H9 (cell line): ENCODE measurements at regions not wholly inside any gene's neighbourhood (a gene's known extent, or its start where the extent isn't known, plus 50 kb on each side); places are given as distances from the start of the nearest gene placed in this dataset.

Source experiments
- DNase-seq: peaks from one replicate; pipeline ENCODE4 v3.0.0-alpha.2; 2017
- H2AFZ ChIP-seq: one replicate; pipeline ENCODE4 v1.6.1; 2013; ENCODE audit warnings: mild to moderate bottlenecking, low read length, control low read depth, moderate library complexity
- H2AK5ac ChIP-seq: 2 replicates; pipeline ENCODE4 v1.6.1; 2013; ENCODE audit warnings: low read length, control low read depth, mixed read lengths; ENCODE audit not compliant: insufficient read length
- H2BK120ac ChIP-seq: one replicate; pipeline ENCODE4 v1.6.1; 2013; ENCODE audit warnings: low read depth, mild to moderate bottlenecking, low read length, control low read depth, inconsistent platforms; ENCODE audit not compliant: poor library complexity, severe bottlenecking
- H2BK12ac ChIP-seq: 2 replicates; pipeline ENCODE4 v1.6.1; 2013; ENCODE audit warnings: low read length, control low read depth, mixed read lengths, low read depth; ENCODE audit not compliant: insufficient read length
- H2BK15ac ChIP-seq: 2 replicates; pipeline ENCODE4 v1.6.1; 2013; ENCODE audit warnings: low read depth, low read length, control low read depth
- H2BK20ac ChIP-seq: one replicate; pipeline ENCODE4 v1.6.1; 2013; ENCODE audit warnings: low read depth, mild to moderate bottlenecking, low read length, control low read depth, inconsistent platforms; ENCODE audit not compliant: poor library complexity, severe bottlenecking
- H2BK5ac ChIP-seq: 2 replicates; pipeline ENCODE4 v1.6.1; 2013; ENCODE audit warnings: low read length, control low read depth, mixed read lengths; ENCODE audit not compliant: insufficient read length
- H3K14ac ChIP-seq: 2 replicates; pipeline ENCODE4 v1.6.1; 2013; ENCODE audit warnings: low read length, control low read depth; ENCODE audit not compliant: insufficient read depth
- H3K18ac ChIP-seq: 2 replicates; pipeline ENCODE4 v1.6.1; 2013; ENCODE audit warnings: low read depth, mild to moderate bottlenecking, mixed read lengths, low read length, control low read depth; ENCODE audit not compliant: insufficient read length
- H3K23ac ChIP-seq: 2 replicates; pipeline ENCODE4 v1.6.1; 2013; ENCODE audit warnings: low read length, control low read depth, mixed read lengths, low read depth; ENCODE audit not compliant: insufficient read length
- H3K23me2 ChIP-seq: 2 replicates; pipeline ENCODE4 v1.6.1; 2013; ENCODE audit warnings: low read depth, mild to moderate bottlenecking, mixed read lengths, low read length, control low read depth; ENCODE audit not compliant: insufficient read length, poor library complexity, severe bottlenecking
- H3K27ac ChIP-seq: 2 replicates; pipeline ENCODE4 v1.5.1; 2013; ENCODE audit warnings: low read length, control low read depth, mixed read lengths, low read depth; ENCODE audit not compliant: insufficient read length
- H3K27me3 ChIP-seq: 2 replicates; pipeline ENCODE4 v1.6.1; 2013; ENCODE audit warnings: low read length, control low read depth, inconsistent platforms; ENCODE audit not compliant: insufficient read depth
- H3K4ac ChIP-seq: 2 replicates; pipeline ENCODE4 v1.6.1; 2013; ENCODE audit warnings: low read depth, mild to moderate bottlenecking, control low read depth, inconsistent platforms, low read length, moderate library complexity
- H3K4me1 ChIP-seq: 2 replicates; pipeline ENCODE4 v1.6.1; 2013; ENCODE audit warnings: low read length, control low read depth, inconsistent platforms; ENCODE audit not compliant: insufficient read depth
- H3K4me2 ChIP-seq: 2 replicates; pipeline ENCODE4 v1.6.1; 2013; ENCODE audit warnings: low read length, control low read depth, mixed read lengths; ENCODE audit not compliant: insufficient read length, insufficient read depth
- H3K56ac ChIP-seq: 2 replicates; pipeline ENCODE4 v1.6.1; 2013; ENCODE audit warnings: low read depth, mild to moderate bottlenecking, mixed read lengths, low read length, control low read depth; ENCODE audit not compliant: insufficient read length
- H3K79me1 ChIP-seq: 2 replicates; pipeline ENCODE4 v1.6.1; 2013; ENCODE audit warnings: low read depth, mild to moderate bottlenecking, moderate library complexity, low read length, control low read depth, inconsistent platforms; ENCODE audit not compliant: insufficient read depth, poor library complexity, severe bottlenecking
- H3K79me2 ChIP-seq: 2 replicates; pipeline ENCODE4 v1.6.1; 2013; ENCODE audit warnings: low read length, control low read depth, inconsistent platforms; ENCODE audit not compliant: insufficient read depth
- H3K9ac ChIP-seq: 2 replicates; pipeline ENCODE4 v1.6.1; 2013; ENCODE audit warnings: low read length, control low read depth, mixed read lengths; ENCODE audit not compliant: insufficient read length; ENCODE audit errors: extremely low read depth
- H3K9me3 ChIP-seq: one replicate; pipeline ENCODE4 v1.6.1; 2013; ENCODE audit warnings: low read depth, low read length, inconsistent platforms; ENCODE audit not compliant: control insufficient read depth
- H3T11ph ChIP-seq: one replicate; pipeline ENCODE4 v1.6.1; 2013; ENCODE audit warnings: mild to moderate bottlenecking, low read length, control low read depth, inconsistent platforms
- H4K20me1 ChIP-seq: one replicate; pipeline ENCODE4 v1.6.1; 2013; ENCODE audit not compliant: control insufficient read depth, insufficient read length, insufficient read depth
- H4K5ac ChIP-seq: 2 replicates; pipeline ENCODE4 v1.6.1; 2013; ENCODE audit warnings: low read depth, mild to moderate bottlenecking, mixed read lengths, low read length, control low read depth; ENCODE audit not compliant: insufficient read length
- H4K8ac ChIP-seq: replicated peaks from 2 replicates; pipeline ENCODE4 v1.6.1; 2013; ENCODE audit warnings: low read length, control low read depth, mixed read lengths, low read depth; ENCODE audit not compliant: insufficient read length
- H4K91ac ChIP-seq: 2 replicates; pipeline ENCODE4 v1.6.1; 2013; ENCODE audit warnings: low read depth, mild to moderate bottlenecking, moderate library complexity, mixed read lengths, low read length, control low read depth; ENCODE audit not compliant: insufficient read length
- H3K27ac Mint-ChIP-seq, 3 experiments: 2 replicates in 2 of 3; 3 replicates in 1 of 3; pipeline ENCODE4 v1.8.0; 2020 to 2021; ENCODE audit warnings: mixed read lengths in 3 of 3, mild to moderate bottlenecking in 1 of 3, moderate library complexity in 1 of 3
- H3K27me3 Mint-ChIP-seq: 2 replicates; pipeline ENCODE4 v1.8.0; 2021; ENCODE audit warnings: low read depth, mild to moderate bottlenecking, moderate library complexity, mixed read lengths
- H3K36me3 Mint-ChIP-seq, 3 experiments: 2 replicates in 2 of 3; 3 replicates in 1 of 3; pipeline ENCODE4 v1.8.0; 2020 to 2021; ENCODE audit warnings: low read depth in 3 of 3, mixed read lengths in 3 of 3; ENCODE audit not compliant: insufficient read depth in 1 of 3
- H3K4me1 Mint-ChIP-seq, 2 experiments: 2 replicates each; pipeline ENCODE4 v1.8.0; 2020; ENCODE audit warnings: mixed read lengths in 2 of 2
- H3K4me3 Mint-ChIP-seq, 2 experiments: 2 replicates in 1 of 2; 3 replicates in 1 of 2; pipeline ENCODE4 v1.8.0; 2020 to 2021; ENCODE audit warnings: mild to moderate bottlenecking in 2 of 2, mixed read lengths in 2 of 2, moderate library complexity in 1 of 2
- H3K9me3 Mint-ChIP-seq, 2 experiments: 2 replicates in 1 of 2; 3 replicates in 1 of 2; pipeline ENCODE4 v1.8.0; 2020; ENCODE audit warnings: mild to moderate bottlenecking in 2 of 2, mixed read lengths in 2 of 2, moderate library complexity in 1 of 2
- CTCF ChIP-seq: fragments of 200-600 bp; sonication (generic); conservative IDR thresholded peaks from 3 replicates; pipeline ENCODE4 v1.8.0; 2021; ENCODE audit warnings: antibody characterized with exemption, mild to moderate bottlenecking
- WGBS: extraction: QIAGEN DNeasy Blood & Tissue Kit; methylation state at CpG from one replicate; pipeline ENCODE4 v1.1.7; 2013; ENCODE audit warnings: missing lambda C conversion rate, low lambda C conversion rate, mixed read lengths; ENCODE audit not compliant: insufficient read length; ENCODE audit errors: extremely low coverage; 5-methylcytosine and 5-hydroxymethylcytosine counted together

GRCh38 chr2:3098231-3098630 lies 279.4 kb downstream of the EIPR1 start:
- Histone ChIP-seq H3K9ac (no peak overlapping the region), H2AK5ac (no peak overlapping the region), H3T11ph (no peak overlapping the region), H3K79me1 (no peaks in the 10 kb centered on the region), H4K91ac (no peak overlapping the region), H3K79me2 (no peaks in the 10 kb centered on the region), H3K4me2 (no peak overlapping the region), H4K20me1 (no peaks in the 10 kb centered on the region), H2BK15ac (no peak overlapping the region), H3K4me1 (no peaks in the 10 kb centered on the region; the same call in 1 of the 2 replicates), H3K4ac (no peak overlapping the region), H2AFZ (no peak overlapping the region), H3K23ac (no peak overlapping the region), H2BK12ac (no peak overlapping the region), H3K9me3 (no peaks in the 10 kb centered on the region), H3K23me2 (no peaks in the 10 kb centered on the region), H2BK20ac (no peak overlapping the region), H3K27me3 (no peaks in the 10 kb centered on the region), H3K14ac (no peak overlapping the region), H3K18ac (no peak overlapping the region), H4K8ac (no peak overlapping the region), H4K5ac (no peak overlapping the region), H2BK120ac (no peak overlapping the region), H2BK5ac (no peak overlapping the region), H3K27ac (no peak overlapping the region), H3K56ac (no peak overlapping the region)
- Mint-ChIP-seq H3K9me3 (peaks cover 0 to 1% of the 10 kb centered on the region in 2 experiments; a peak in 1 of 5 replicates), H3K4me3 (no peak overlapping the region), H3K27me3 (peaks cover 17% of the 10 kb centered on the region), H3K36me3 (0 out of 7 replicates have a peak, but pooled peaks cover 0 to 2% (median 0%) of the 10 kb centered on the region in 3 experiments), H3K4me1 (peaks cover 11 to 19% of the 10 kb centered on the region in 2 experiments), H3K27ac (no peak overlapping the region)
- TF ChIP-seq CTCF, result no peak
- no peak for DNase-seq
- no CpG with 5 or more reads among the region's 2 CpGs for WGBS
